ENCODE measurements at regions not wholly inside any gene's neighbourhood (a gene's known extent, or its start where the extent isn't known, plus 50 kb on each side); places are given as distances from the start of the nearest gene placed in this dataset.

DNA sequence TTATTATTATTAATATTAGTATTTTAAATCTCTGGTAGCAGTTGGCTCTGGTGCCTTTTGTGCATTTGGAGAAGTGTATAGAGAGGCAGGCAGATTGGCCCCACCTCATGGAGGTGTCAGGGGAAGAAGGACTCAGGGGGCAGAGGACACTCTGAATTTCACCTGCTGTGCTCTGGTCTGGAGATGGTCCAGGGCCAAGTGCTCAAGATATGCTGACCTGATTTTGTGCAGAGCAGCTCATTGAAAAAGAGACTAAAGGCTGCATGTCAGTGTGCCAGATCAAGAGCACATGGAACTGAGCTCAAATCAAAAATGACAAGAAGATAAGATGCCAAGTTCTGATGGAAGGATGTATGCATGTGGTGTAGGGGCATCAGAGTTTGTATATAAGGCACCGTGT is 323.6 kb upstream of the TNP1 start:
- no peak for ATAC-seq
- H3K4me1 ChIP-seq (ENCODE audit: control insufficient read depth, insufficient read depth, low read length), result no peaks in the 10 kb centered on the region
- intact Hi-C loops (cut with micrococcal nuclease; ENCODE audit: unreplicated experiment) (no loop called here), in situ Hi-C loops (cut with MboI) (no loop called here)
- no peaks in the 10 kb centered on the region for H4K20me1 ChIP-seq (ENCODE audit: control insufficient read depth, insufficient read depth)
- RAD21 ChIA-PET (ENCODE audit: unreplicated experiment), result no interaction called here
- no peak overlapping the region for H3K27ac ChIP-seq (ENCODE audit: control insufficient read depth, insufficient read depth)
- no peak overlapping the region for H3K4me3 ChIP-seq
- CTCF ChIA-PET, result no interaction called here
- H3K79me2 ChIP-seq (ENCODE audit: control insufficient read depth, insufficient read depth, low read length), result no peaks in the 10 kb centered on the region
- H3K9me3 ChIP-seq (replicated peaks; ENCODE audit: control insufficient read depth, insufficient read depth, low read length), result no peaks in the 10 kb centered on the region; the same call in 2 of the 3 replicates
- no peak for DNase-seq (ENCODE audit: low read depth, low spot score)
- 83% methylated on average over 1 of the region's 1 CpG for WGBS (ENCODE audit: insufficient coverage, insufficient replicate concordance, low lambda C conversion rate, missing lambda C conversion rate)
- SMC1A ChIA-PET (ENCODE audit: uncharacterized antibody, unreplicated experiment), result interaction anchor here (1.0 kb wide), 2 partner anchors 9 to 17 kb away, joined by 3 to 4 read pairs; no protein-coding TSS in a partner anchor
- H3K27me3 ChIP-seq (replicated peaks in 1 of 2; ENCODE audit: control insufficient read depth in 2 of 2, insufficient read depth in 2 of 2, low read length in 1 of 2), result no peaks in the 10 kb centered on the region
- H2AFZ ChIP-seq (ENCODE audit: control insufficient read depth, low read depth, low read length), result no peak overlapping the region
- H3K9ac ChIP-seq (ENCODE audit: control insufficient read depth, insufficient read depth, low read length), result no peak overlapping the region
- FAIRE-seq, result no peak
- POLR2A ChIA-PET, result no interaction called here
- no peak overlapping the region for H3K4me2 ChIP-seq (ENCODE audit: control insufficient read depth, insufficient read depth)
- no peaks in the 10 kb centered on the region for H3K36me3 ChIP-seq (ENCODE audit: control insufficient read depth in 2 of 2, insufficient read depth in 2 of 2, low read length in 1 of 2)
- no TSS peak for BruUV-seq (replicated peaks)
- TF ChIP-seq ZNF622 (IDR thresholded peaks at IDR 0.05) (no peak), MEF2B (IDR thresholded peaks at IDR 0.05; ENCODE audit: partially characterized antibody, poor library complexity, severe bottlenecking) (no peak)
- TF ChIP-seq, protein P1, sequence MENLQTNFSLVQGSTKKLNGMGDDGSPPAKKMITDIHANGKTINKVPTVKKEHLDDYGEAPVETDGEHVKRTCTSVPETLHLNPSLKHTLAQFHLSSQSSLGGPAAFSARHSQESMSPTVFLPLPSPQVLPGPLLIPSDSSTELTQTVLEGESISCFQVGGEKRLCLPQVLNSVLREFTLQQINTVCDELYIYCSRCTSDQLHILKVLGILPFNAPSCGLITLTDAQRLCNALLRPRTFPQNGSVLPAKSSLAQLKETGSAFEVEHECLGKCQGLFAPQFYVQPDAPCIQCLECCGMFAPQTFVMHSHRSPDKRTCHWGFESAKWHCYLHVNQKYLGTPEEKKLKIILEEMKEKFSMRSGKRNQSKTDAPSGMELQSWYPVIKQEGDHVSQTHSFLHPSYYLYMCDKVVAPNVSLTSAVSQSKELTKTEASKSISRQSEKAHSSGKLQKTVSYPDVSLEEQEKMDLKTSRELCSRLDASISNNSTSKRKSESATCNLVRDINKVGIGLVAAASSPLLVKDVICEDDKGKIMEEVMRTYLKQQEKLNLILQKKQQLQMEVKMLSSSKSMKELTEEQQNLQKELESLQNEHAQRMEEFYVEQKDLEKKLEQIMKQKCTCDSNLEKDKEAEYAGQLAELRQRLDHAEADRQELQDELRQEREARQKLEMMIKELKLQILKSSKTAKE (IDR thresholded peaks at IDR 0.05; ENCODE audit: low read depth, poor library complexity, severe bottlenecking), result no peak
- TF ChIP-seq, protein P2, sequence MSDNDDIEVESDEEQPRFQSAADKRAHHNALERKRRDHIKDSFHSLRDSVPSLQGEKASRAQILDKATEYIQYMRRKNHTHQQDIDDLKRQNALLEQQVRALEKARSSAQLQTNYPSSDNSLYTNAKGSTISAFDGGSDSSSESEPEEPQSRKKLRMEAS (IDR thresholded peaks at IDR 0.05; ENCODE audit: low read depth, low read length), result no peak

DNA sequence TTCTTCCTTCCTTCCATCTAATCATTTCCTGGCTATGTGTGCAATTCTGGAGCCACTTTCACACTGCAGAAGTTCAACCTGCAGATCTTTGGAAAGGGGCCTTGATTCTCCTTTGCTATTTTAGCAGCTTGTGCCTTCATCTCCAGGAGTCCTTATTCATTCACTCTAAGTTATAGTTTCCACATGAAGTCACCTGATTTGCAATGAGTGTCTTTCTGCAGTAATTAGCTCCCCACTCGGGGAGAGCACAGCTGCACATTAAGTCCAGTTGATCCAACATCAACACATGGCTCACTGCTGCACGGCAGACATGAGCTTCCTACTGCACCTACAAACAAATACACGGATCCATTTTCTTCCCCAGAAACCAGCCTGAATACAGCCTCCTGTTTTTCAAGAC is 323.1 kb upstream of the TNP1 start:
- no peak overlapping the region for H3K4me2 ChIP-seq (ENCODE audit: control insufficient read depth, insufficient read depth)
- H4K20me1 ChIP-seq (ENCODE audit: control insufficient read depth, insufficient read depth), result no peaks in the 10 kb centered on the region
- H3K27ac ChIP-seq (ENCODE audit: control insufficient read depth, insufficient read depth), result no peak overlapping the region
- H2AFZ ChIP-seq (ENCODE audit: control insufficient read depth, low read depth, low read length), result no peak overlapping the region
- in situ Hi-C loops (cut with MboI), result no loop called here
- no peak for ATAC-seq
- H3K36me3 ChIP-seq (ENCODE audit: control insufficient read depth in 2 of 2, insufficient read depth in 2 of 2, low read length in 1 of 2), result no peaks in the 10 kb centered on the region
- ChIA-PET POLR2A (no interaction called here), CTCF (no interaction called here), RAD21 (ENCODE audit: unreplicated experiment) (no interaction called here), SMC1A (ENCODE audit: uncharacterized antibody, unreplicated experiment) (interaction anchor here (1.0 kb wide), 1 partner anchor 9 kb away, joined by 4 read pairs; no protein-coding TSS in a partner anchor)
- no peaks in the 10 kb centered on the region for H3K79me2 ChIP-seq (ENCODE audit: control insufficient read depth, insufficient read depth, low read length)
- H3K9ac ChIP-seq (ENCODE audit: control insufficient read depth, insufficient read depth, low read length), result no peak overlapping the region
- H3K4me1 ChIP-seq (ENCODE audit: control insufficient read depth, insufficient read depth, low read length), result no peaks in the 10 kb centered on the region
- BruUV-seq (replicated peaks), result no TSS peak
- H3K27me3 ChIP-seq (replicated peaks in 1 of 2; ENCODE audit: control insufficient read depth in 2 of 2, insufficient read depth in 2 of 2, low read length in 1 of 2), result no peaks in the 10 kb centered on the region
- 14% methylated on average over 3 of the region's 3 CpGs for WGBS (ENCODE audit: insufficient coverage, insufficient replicate concordance, low lambda C conversion rate, missing lambda C conversion rate)
- DNase-seq (ENCODE audit: low read depth, low spot score), result no peak
- FAIRE-seq, result no peak
- intact Hi-C loops (cut with micrococcal nuclease; ENCODE audit: unreplicated experiment), result no loop called here
- TF ChIP-seq, protein P3, sequence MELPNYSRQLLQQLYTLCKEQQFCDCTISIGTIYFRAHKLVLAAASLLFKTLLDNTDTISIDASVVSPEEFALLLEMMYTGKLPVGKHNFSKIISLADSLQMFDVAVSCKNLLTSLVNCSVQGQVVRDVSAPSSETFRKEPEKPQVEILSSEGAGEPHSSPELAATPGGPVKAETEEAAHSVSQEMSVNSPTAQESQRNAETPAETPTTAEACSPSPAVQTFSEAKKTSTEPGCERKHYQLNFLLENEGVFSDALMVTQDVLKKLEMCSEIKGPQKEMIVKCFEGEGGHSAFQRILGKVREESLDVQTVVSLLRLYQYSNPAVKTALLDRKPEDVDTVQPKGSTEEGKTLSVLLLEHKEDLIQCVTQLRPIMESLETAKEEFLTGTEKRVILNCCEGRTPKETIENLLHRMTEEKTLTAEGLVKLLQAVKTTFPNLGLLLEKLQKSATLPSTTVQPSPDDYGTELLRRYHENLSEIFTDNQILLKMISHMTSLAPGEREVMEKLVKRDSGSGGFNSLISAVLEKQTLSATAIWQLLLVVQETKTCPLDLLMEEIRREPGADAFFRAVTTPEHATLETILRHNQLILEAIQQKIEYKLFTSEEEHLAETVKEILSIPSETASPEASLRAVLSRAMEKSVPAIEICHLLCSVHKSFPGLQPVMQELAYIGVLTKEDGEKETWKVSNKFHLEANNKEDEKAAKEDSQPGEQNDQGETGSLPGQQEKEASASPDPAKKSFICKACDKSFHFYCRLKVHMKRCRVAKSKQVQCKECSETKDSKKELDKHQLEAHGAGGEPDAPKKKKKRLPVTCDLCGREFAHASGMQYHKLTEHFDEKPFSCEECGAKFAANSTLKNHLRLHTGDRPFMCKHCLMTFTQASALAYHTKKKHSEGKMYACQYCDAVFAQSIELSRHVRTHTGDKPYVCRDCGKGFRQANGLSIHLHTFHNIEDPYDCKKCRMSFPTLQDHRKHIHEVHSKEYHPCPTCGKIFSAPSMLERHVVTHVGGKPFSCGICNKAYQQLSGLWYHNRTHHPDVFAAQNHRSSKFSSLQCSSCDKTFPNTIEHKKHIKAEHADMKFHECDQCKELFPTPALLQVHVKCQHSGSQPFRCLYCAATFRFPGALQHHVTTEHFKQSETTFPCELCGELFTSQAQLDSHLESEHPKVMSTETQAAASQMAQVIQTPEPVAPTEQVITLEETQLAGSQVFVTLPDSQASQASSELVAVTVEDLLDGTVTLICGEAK (IDR thresholded peaks at IDR 0.05; ENCODE audit: borderline replicate concordance), result no peak
- no peak for TF ChIP-seq KLF5 (IDR thresholded peaks at IDR 0.05; ENCODE audit: partially characterized antibody)
- H3K4me3 ChIP-seq, result no peak overlapping the region
- no peaks in the 10 kb centered on the region; the same call in 2 of the 3 replicates for H3K9me3 ChIP-seq (replicated peaks; ENCODE audit: control insufficient read depth, insufficient read depth, low read length)

Data from GM12878 (cell line).